ENCODE measurements at regions not wholly inside any gene's neighbourhood (a gene's known extent, or its start where the extent isn't known, plus 50 kb on each side); places are given as distances from the start of the nearest gene placed in this dataset.

DNA sequence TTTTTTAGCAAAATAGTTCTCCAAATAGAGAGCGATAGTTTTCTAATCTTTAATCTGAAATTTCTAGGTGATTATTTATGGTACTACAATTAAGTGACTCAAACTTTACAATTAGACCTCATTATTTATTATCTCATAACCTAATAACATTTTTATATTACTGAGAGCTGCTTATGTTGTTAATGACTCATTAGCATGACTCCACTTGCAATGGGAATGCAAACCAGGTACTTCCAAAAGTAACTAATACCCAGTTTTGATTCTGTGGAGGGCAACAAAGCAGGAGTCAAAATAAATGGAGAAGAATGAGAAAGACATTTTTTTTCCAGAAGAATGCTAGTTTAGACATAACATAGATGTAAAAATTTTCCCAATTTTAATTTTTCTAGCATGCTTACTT is 466.0 kb downstream of the PLK2 start:
- no peak for TF ChIP-seq POLR2A (IDR thresholded peaks at IDR 0.05; ENCODE audit: low read length)
- no peak for TF ChIP-seq GATA1 (IDR thresholded peaks at IDR 0.05; ENCODE audit: low read depth, low read length)
